GM21619 (cell line): ENCODE measurements at regions not wholly inside any gene's neighbourhood (a gene's known extent, or its start where the extent isn't known, plus 50 kb on each side); places are given as distances from the start of the nearest gene placed in this dataset.
"Not testable (repeated sequence)": the region's sequence is repeated elsewhere in the genome, so short reads cannot be mapped to it uniquely, and the experiment has no call there.

Source experiments
- ATAC-seq: cut with Tn5 transposase; IDR thresholded peaks from one replicate; pipeline ENCODE4 v1.9.1; 2021; ENCODE audit not compliant: unreplicated experiment

DNA sequence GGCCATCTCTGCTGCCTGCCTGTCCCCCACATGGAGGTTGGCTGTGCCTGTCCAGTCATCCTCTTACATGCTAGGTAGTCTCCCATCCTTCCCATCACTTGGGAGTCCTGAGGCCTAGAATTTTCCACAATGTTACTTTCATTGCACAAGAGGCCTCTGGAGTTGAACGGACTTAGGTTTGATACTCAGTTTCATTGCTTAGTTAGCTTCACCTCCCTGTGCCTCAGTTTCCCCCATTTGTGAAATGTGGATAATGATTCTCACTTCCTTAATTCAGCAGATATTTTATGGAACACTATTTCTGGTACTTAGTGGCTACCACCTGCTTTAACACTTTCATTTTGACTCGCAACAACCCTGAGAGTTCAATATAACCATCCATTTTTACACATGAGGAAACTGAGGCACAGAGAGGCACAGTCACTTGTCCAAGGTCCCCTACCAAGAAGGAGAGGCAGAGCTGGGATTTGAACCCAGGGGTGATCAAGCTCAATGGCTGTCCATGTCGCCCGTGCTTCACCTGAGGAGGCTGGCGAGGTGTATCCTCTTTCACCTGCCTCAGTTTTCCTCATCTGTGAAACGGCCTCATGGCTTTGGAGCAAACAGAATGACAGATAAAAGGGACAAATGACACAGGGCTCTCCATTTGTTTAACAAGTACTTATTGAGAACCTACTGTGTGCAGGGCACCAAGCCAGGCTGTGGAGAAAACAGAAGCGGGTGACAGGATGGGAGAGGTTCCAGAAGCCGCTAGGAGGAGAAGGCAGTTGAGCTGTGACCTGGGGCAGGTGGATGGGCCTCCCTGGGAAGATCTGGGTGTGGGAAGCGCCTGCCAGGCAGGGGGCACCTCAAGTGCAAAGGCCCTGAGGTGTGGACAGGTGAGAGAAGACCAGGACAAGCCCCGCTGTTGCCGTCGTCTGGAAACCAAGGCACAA is 154.3 kb upstream of the PTPN1 start:
- no peak for ATAC-seq

DNA sequence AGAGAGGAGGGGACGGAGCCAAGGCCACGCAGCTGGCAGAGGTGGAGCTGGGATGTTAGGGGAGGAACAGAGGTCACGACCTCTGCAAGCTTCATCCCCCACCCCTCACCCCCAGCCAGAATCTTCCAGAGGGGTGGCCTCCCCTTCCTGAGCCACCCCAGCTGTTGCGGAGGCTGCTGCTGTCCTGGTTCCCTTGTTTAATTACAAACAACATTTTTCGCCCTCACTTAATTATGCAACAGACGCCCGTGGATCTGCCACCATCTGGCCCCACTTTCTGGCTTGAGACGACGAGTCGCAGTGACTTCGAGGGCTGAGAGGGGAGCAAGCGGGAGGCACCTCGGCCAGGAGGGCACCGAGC is 153.7 kb upstream of the PTPN1 start:
- ATAC-seq = no peak

DNA sequence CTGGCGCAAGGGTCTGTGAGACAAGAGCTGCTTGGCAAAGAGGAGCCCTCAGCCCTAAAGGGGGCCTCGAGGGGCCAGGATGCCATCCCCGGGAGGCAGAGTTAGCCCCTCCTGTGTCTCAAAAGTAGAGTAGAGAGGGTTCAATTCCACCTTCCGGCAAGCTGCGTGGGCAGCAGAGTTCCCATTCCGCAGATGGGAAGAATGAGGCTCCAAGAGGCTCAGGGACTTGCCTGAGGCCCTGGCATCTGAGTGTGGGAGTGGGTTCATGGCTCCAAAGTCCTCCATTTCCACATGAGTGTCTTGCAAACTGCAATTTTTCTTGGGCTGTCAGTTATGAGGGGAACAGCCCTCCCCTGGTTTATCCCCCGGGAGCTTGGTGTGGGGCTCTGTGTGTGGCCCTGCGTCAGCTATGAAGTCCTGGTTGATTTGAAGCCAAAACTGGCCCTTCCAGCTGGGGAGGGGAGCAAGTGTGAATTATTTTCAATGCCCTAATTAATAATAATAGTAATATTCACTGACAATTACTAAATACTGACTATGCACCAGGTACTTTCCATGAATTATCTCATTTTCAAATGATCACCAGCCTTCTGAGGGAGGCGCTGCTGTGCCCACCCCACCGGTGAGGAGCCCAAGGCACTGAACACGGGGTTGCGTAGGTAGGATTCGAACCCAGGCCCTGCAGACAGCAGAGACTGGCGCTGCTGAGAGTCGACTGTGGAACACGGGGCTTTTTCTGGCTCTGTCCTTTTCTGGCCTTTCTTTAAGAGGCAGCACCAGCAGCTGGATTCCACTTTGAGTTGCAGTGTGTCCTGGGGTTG is 153.0 kb upstream of the PTPN1 start:
- ATAC-seq = no peak

DNA sequence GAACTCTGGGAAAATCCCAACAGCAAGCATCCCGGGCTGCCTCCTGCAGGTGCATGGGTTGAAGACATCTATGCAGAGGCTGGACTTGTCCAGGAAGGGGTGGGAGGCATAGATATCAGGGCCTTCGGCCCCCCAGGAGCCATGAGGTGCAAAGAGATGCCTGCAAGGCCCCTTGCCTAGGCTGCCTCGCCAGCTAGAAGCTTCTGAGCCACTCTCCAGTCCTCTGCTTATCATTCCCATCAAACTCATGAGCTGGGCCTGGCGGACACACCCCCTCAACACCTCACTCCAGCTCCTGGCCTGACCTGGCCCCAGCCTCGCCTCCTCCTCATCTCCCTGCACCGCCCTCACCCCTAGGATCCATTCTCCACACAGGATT is 152.4 kb upstream of the PTPN1 start:
- ATAC-seq = no peak

GRCh38 chr20:50358166-50358565 is 152.0 kb upstream of the PTPN1 start:
- no peak for ATAC-seq

DNA sequence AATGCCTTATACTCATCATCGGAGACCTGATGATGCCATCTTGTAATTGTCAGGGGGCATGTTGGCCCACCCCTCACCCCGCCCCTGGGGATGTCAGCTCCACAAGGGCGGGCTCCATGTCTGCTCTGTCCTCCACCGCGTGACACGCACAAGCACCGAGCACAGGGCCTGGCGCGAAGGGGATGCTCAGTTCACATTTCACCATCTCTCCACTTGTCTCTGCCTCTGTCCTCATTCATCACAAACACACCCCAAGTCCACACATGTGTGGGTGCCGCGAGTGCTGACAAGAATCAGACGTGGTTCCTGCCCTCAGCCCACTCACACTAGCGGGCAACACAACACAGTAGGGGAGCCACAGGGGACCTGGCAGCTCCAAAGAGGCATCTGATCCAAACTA is 151.2 kb upstream of the PTPN1 start:
- no peak for ATAC-seq

DNA sequence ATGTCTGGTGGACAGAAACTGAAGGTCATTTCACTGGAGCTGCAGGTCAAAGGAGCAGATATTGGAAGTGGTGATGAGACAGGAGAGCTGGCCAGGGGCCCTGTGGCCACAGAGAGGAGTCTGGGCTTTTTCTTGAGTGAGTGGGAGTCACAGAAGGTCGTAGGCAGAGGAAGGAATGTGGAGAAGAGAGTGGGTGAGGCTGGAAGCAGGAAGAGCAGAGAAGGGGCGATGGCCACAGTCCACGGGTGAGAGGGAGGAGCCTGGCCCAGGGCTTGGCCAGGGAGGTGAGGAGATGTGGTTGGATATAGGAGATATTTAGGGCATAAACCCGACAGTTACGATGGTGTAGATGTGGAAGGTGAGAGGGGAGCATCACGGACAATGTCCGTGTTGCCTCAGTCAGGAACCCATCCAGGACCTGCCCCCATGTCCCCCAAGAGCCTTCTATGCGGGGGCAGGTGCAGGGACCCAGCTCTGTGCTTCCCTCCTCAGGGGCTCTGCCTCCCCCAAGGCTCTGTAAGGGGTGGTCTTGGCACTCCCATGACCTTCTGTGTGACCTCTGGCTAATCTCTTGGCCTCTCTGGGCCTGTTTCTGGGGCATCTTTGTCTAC is 150.5 kb upstream of the PTPN1 start:
- no peak for ATAC-seq

- ATAC-seq = no peak
Measured at GRCh38 chr20:50360218-50360672, 149.9 kb upstream of the PTPN1 start.

DNA sequence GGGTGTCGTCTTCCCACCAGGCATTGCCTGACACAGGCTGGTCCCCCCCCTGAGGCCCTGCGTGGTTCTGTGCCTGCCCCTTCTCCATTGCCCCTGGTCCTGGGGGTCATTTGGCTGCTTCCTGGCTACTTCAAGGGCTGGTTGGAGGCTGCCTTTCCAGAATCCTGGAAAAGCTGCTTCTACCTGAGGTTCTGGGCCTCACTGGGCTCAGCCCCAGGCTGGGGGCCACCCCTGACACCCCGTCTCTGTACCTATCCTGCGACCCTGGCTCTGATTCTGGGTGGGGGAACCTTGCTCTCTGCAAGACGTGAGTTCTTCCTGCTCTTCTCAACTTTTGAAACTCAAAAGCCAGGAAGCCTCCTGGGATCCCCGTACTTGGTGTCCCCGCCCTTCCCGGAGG is 149.3 kb upstream of the PTPN1 start:
- no peak for ATAC-seq

DNA sequence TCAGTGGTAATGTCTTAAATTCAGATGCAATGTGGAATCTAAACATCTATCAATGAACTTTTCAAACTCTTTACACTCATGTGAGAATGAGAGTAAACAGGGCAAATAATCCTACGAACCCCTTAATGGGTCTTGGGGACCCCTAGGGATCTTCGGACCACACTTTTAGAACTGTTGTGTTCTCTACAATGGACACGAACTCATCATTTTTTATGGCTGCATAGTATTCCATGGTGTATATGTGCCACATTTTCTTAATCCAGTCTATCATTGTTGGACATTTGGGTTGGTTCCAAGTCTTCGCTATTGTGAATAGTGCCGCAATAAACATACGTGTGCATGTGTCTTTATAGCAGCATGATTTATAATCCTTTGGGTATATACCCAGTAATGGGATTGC is 148.0 kb upstream of the PTPN1 start:
- not testable (repeated sequence) for ATAC-seq

GRCh38 chr20:50363027-50363426 is 147.2 kb upstream of the PTPN1 start:
- no peak for ATAC-seq

DNA sequence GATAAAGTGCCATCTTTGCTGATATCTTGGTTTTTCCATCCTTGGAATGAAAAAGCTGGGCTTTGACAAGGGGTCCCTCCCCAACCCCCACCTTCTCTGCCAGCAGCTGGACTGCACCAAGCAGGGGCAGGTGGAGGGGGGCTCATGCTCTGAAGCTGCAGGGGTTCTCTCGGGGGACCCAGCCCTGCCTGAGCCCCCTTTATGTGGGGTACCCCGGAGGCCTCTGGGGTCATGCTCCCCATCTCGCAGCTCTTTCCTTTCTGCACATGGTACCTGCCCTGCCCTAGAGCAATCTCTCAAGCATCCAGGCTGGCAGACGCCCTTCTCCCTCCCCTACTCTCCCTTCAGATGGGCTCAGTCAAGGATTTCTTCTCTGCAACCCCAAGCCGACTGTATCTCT is 146.7 kb upstream of the PTPN1 start:
- no peak for ATAC-seq

DNA sequence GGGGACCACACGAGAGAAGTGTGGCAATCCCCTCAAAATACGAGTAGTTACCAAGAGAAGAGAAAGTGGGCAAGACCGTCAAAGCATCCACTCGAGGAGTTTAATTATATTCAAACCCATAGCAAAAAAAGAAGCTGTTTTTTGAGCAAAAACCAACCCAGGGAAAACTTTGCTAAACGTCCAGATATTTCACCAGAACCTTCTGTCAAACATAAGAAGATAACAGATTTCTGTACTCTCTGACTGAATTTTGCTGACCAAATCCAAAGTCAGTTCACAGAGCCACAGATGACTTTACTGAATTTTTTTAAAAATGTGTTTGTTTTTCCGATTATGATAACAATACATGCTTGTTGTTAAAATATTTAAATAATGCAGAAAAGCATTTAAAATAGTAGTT is 145.6 kb upstream of the PTPN1 start:
- no peak for ATAC-seq

GRCh38 chr20:50366270-50367103 is 143.7 kb upstream of the PTPN1 start:
- no peak for ATAC-seq

DNA sequence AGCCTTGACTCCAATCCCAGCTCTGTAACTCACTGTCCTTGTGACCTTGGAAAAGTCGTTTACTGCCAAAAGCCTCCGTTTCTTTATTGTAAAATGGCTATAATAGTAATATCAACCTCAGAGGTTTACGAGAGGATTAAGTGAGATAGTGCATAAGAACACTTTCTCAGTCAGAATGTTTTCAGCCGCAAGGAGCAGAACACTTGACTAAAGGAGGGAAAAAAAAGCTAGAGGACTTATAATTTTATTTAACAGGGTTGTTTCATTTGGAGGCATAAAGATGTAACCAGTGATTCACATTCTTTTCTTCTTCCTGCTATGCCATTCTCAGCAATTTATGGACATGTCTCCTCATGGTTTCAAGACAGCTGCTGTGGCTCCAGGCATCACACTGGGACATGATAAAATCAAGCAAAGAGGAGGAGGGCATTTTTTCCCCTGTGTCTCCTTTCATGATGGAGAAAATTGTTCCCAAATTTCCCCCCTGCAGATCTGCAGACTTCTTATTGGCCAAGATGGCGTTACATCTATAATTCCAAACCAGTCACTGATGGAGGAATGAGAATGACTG is 143.0 kb upstream of the PTPN1 start:
- ATAC-seq = no peak

- no peak for ATAC-seq
Measured at GRCh38 chr20:50367739-50368375, 142.3 kb upstream of the PTPN1 start.

DNA sequence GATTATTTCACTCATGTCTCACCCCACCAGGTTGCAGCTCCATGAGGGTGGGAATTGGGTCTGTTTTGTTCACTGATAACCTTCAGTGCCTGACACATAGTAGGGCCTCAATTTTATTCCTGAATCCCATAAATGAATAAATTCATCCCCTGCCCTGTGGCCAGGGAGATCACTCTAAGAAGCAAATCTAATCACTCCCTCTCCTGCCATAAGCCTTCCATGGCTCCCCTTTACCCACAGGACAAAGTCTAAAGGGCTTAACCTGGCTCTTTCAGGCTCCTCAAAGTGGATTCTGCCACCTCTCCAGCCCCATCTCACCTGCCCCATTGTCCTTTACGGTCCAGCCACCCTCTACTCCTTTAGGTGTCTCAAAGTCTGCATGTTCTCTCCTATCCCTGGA is 141.8 kb upstream of the PTPN1 start:
- no peak for ATAC-seq

DNA sequence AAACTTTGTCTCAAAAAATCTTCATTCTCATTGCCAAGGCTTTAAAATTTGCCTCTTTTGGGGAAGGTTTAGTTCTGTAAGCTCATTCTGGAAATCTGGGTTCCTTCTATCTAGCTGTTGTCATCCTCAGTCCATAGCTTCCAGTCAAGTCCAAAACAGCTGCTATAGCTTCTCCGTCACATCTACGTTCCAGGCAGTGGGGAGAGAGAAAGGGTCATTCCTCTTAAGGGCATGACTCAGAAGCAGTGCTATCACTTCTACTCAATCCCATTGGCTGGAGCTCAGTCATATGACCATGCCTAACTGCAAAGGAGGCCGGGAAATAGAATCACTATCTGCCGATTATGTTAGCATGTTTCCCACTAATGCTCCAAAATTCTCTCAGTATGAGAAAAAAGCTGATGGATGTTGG is 141.4 kb upstream of the PTPN1 start:
- no peak for ATAC-seq

- ATAC-seq = no peak
Measured at GRCh38 chr20:50369225-50370035, 140.8 kb upstream of the PTPN1 start.
